T-helper 2 cell treated with Interferon-gamma antibody and Interleukin-4, amounts not matched to agents 5 μg/mL and 100 μg/mL, for 36 hours (primary cell): ENCODE measurements at regions not wholly inside any gene's neighbourhood (a gene's known extent, or its start where the extent isn't known, plus 50 kb on each side); places are given as distances from the start of the nearest gene placed in this dataset.

Experiments
- DNase-seq: peaks from one replicate; pipeline ENCODE4 v3.0.0; 2021; ENCODE audit warnings: low spot score
- H3K27ac Mint-ChIP-seq: one replicate; pipeline ENCODE4 v1.8.0; 2021; ENCODE audit warnings: mild to moderate bottlenecking, mixed read lengths
- H3K27me3 Mint-ChIP-seq: one replicate; pipeline ENCODE4 v1.8.0; 2021; ENCODE audit warnings: low read depth, mixed read lengths
- H3K36me3 Mint-ChIP-seq: one replicate; pipeline ENCODE4 v1.8.0; 2021; ENCODE audit warnings: low read depth, mixed read lengths
- H3K4me1 Mint-ChIP-seq: one replicate; pipeline ENCODE4 v1.8.0; 2021; ENCODE audit warnings: low read depth, mixed read lengths
- H3K4me3 Mint-ChIP-seq: one replicate; pipeline ENCODE4 v1.8.0; 2022; ENCODE audit warnings: mild to moderate bottlenecking, moderate library complexity, mixed read lengths
- H3K9me3 Mint-ChIP-seq: one replicate; pipeline ENCODE4 v1.8.0; 2021; ENCODE audit warnings: mixed read lengths

DNA sequence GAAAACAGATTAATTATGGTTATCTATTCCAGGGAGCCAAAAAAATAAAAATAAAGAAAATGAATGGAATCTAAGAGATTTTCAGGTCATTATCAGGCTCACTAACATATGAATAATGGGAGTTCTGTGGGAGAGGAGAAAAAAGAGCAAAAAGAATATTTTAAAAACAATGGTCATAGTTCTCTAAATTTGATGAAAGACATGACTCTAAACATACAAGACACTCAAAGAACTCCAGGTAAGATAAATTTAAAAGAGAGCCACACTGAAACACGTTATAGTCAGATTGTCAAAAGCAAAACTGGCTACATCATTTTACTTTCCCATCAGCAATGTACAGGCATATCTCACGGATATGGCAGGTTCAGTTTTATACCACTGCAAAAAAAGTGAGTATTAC lies 520.0 kb downstream of the ANKRD50 start:
- Mint-ChIP-seq H3K9me3 (no peaks in the 10 kb centered on the region), H3K27me3 (no peaks in the 10 kb centered on the region), H3K4me1 (no peaks in the 10 kb centered on the region), H3K27ac (no peak overlapping the region), H3K36me3 (no peaks in the 10 kb centered on the region), H3K4me3 (no peak overlapping the region)
- DNase-seq, result no peak

DNA sequence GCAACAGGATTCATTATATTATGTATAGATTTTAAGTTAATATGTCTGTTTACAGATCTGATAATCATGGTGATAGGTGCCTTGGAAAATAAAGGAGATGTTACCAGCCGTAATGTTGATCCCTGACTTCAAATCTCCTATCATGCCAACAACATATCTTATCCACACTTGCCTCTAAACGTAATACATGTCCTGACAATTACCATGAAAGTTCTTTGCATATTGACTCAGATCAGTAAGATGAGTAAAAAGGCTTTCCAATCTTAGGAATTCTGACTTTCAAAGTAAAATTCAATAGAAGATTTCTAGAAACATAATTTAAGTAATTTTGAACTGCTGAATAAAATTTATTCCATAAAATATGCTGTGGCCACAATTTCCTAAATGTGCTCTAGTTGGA lies 513.3 kb downstream of the ANKRD50 start:
- H3K27me3 Mint-ChIP-seq, result no peaks in the 10 kb centered on the region
- no peaks in the 10 kb centered on the region for H3K36me3 Mint-ChIP-seq
- H3K4me3 Mint-ChIP-seq, result no peak overlapping the region
- DNase-seq, result no peak
- H3K4me1 Mint-ChIP-seq, result no peaks in the 10 kb centered on the region
- H3K27ac Mint-ChIP-seq, result no peak overlapping the region
- H3K9me3 Mint-ChIP-seq, result no peaks in the 10 kb centered on the region

DNA sequence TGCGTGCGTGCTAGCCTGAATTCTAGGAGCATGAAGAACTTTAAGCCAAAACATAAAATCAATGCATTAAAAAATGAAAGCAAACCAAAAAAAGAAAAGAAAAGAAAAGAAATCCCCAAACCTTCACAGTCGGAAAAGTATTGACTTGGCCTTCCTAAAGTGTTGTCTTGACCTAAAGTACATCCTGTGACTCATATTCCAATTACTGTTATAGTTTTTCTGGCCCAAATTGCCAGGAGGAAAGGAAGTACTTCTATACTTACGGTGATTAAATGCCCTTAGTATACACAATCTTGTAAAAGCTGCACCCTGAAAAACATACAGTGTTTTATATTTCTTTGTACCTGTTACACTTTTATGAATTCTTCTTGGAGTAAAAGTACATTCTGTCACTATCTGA lies 512.8 kb downstream of the ANKRD50 start:
- Mint-ChIP-seq H3K27ac (no peak overlapping the region), H3K36me3 (no peaks in the 10 kb centered on the region), H3K27me3 (no peaks in the 10 kb centered on the region), H3K9me3 (no peaks in the 10 kb centered on the region), H3K4me1 (no peaks in the 10 kb centered on the region), H3K4me3 (no peak overlapping the region)
- DNase-seq, result no peak

DNA sequence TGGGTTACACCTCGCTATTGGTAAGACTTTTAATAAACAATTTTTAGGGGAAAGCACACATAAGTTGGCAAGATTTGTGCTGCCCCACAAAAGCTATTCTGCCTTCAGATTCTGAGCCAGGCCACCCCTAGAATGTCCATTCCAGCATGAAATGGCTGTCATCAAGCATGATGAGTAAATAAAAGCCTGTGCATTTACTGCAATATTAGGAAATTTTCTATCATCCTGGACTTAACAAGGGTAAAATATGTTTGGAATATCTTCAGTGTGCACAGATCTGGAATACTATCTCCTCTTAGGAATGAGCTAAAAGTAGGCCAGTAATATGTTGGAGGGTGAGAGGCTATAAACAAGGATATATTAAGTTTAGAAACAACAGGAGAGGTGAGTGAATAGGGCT lies 510.9 kb downstream of the ANKRD50 start:
- no peaks in the 10 kb centered on the region for H3K4me1 Mint-ChIP-seq
- H3K27ac Mint-ChIP-seq, result no peak overlapping the region
- no peaks in the 10 kb centered on the region for H3K9me3 Mint-ChIP-seq
- H3K27me3 Mint-ChIP-seq, result no peaks in the 10 kb centered on the region
- DNase-seq, result no peak
- H3K4me3 Mint-ChIP-seq, result no peak overlapping the region
- no peaks in the 10 kb centered on the region for H3K36me3 Mint-ChIP-seq

DNA sequence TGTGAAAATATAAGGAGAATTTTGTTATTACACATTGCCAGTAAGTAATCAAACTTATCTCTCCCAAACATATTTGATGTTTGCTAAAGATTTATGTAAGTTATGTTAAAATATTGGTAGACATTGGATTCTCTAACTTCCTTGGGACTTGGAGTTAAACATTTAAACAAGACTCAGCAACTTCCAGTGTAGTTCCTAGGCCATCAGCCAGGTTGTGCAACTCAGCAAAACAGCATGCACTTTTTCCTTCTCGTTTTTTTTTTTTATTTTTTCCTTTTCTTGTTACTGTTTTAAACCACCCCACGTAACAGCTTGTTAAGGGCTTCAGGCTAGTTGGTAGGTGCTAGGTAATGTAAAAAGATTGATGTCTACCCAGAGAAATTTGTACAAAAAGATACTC lies 510.4 kb downstream of the ANKRD50 start:
- H3K27ac Mint-ChIP-seq, result no peak overlapping the region
- H3K36me3 Mint-ChIP-seq, result no peaks in the 10 kb centered on the region
- H3K4me1 Mint-ChIP-seq, result no peaks in the 10 kb centered on the region
- no peaks in the 10 kb centered on the region for H3K27me3 Mint-ChIP-seq
- no peaks in the 10 kb centered on the region for H3K9me3 Mint-ChIP-seq
- no peak overlapping the region for H3K4me3 Mint-ChIP-seq
- no peak for DNase-seq

DNA sequence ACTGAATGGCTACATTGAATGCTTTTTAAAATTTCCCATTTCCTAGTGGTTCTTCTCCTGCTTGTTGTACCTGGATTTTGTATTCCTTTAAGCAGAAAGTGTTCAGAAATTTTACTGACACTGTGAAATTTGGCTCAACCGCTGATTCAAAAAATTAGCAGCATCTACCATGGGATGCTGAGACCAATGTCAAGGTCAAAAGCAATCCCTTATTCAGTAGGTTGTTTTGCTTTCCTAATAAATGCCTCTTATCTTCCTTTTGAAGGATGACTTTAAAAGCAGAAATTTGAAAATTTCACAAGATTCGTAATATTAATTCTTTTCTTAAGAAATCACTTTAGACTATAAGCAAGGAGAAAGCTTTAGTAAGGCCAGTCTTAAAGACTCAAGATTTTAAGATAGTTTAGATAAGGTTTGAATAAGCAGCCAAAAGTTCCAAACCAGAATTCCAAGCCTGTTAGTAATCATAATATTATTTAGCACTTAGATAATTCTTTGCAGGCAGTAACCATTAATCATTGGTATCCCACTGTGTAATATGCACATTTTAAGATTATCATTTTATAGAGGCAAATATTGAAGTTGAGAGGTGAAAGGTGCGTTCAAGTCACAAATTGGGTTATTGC lies 508.8 kb downstream of the ANKRD50 start:
- DNase-seq, result no peak
- Mint-ChIP-seq H3K27ac (no peak overlapping the region), H3K4me3 (no peak overlapping the region)

GRCh38 chr4:124206779-124207605 lies 505.5 kb downstream of the ANKRD50 start:
- Mint-ChIP-seq H3K9me3 (no peaks in the 10 kb centered on the region), H3K27me3 (no peaks in the 10 kb centered on the region), H3K4me3 (no peak overlapping the region), H3K4me1 (no peaks in the 10 kb centered on the region), H3K36me3 (no peaks in the 10 kb centered on the region), H3K27ac (no peak overlapping the region)
- DNase-seq, result no peak

More for the DNA sequence above, 508.8 kb downstream of the ANKRD50 start:
- Mint-ChIP-seq H3K4me1 (no peaks in the 10 kb centered on the region), H3K27me3 (no peaks in the 10 kb centered on the region), H3K36me3 (no peaks in the 10 kb centered on the region), H3K9me3 (no peaks in the 10 kb centered on the region)

DNA sequence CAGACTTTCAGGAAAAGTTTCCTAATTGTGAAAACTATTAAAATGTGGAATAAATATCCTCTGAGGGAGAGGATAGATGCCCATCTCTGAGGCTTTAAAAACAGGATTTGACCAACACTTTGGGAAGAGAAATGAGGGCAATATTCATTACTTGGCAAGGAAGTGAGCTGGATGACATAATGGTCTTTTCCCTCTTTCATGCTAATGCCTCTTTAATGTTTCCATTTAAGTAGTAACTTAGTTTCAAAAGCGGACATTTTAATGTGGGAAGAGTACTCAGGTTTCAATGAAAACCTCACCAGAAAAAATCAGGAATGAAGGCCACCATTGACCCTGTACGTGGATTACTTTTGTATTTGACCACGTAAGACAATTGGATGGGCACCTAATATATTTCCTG lies 503.3 kb downstream of the ANKRD50 start:
- Mint-ChIP-seq H3K9me3 (no peaks in the 10 kb centered on the region), H3K4me3 (no peak overlapping the region), H3K27me3 (no peaks in the 10 kb centered on the region), H3K36me3 (no peaks in the 10 kb centered on the region), H3K27ac (no peak overlapping the region), H3K4me1 (no peaks in the 10 kb centered on the region)
- DNase-seq, result no peak

DNA sequence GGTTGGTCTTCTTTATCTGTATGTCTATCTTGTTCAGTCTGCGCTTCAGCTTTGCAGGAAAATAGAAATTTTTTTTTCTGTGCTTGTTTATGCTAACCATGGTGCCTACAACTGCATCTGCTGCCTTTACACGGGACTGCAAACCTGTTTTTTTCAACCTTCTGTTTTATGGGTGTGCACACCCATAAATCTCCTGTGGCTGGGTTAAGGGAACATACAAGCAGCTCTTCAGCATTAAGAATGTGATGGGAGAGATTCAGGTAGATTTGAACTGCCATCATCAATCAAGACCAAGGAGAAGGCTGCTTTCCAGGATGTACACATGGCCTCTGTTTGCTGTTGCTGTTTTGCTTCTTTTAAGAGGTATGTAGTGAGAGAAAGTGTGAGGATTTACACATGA lies 502.9 kb downstream of the ANKRD50 start:
- no peaks in the 10 kb centered on the region for H3K9me3 Mint-ChIP-seq
- DNase-seq, result no peak
- H3K36me3 Mint-ChIP-seq, result no peaks in the 10 kb centered on the region
- no peak overlapping the region for H3K4me3 Mint-ChIP-seq
- H3K4me1 Mint-ChIP-seq, result no peaks in the 10 kb centered on the region
- H3K27me3 Mint-ChIP-seq, result no peaks in the 10 kb centered on the region
- H3K27ac Mint-ChIP-seq, result no peak overlapping the region

DNA sequence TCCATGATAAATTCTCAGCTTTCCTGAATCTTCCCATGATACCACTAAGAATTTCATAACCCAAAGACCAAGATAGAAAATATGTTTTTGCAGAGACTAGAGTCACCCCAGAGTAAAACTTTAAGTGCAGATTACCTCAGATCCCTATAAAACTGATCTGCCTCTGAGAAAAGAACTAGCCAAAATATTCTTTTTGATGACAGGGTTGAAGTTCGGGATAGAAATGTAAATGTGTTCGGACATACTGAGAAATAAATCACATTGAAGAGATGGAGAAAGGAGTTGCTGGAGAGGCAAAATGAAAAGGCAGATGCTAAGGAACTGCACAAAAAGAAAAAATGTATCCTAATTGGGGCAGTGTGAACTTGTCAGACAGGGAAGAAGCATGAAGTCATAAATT lies 501.8 kb downstream of the ANKRD50 start:
- Mint-ChIP-seq H3K27ac (no peak overlapping the region), H3K4me3 (no peak overlapping the region), H3K4me1 (no peaks in the 10 kb centered on the region), H3K36me3 (no peaks in the 10 kb centered on the region), H3K27me3 (no peaks in the 10 kb centered on the region), H3K9me3 (no peaks in the 10 kb centered on the region)
- no peak for DNase-seq

DNA sequence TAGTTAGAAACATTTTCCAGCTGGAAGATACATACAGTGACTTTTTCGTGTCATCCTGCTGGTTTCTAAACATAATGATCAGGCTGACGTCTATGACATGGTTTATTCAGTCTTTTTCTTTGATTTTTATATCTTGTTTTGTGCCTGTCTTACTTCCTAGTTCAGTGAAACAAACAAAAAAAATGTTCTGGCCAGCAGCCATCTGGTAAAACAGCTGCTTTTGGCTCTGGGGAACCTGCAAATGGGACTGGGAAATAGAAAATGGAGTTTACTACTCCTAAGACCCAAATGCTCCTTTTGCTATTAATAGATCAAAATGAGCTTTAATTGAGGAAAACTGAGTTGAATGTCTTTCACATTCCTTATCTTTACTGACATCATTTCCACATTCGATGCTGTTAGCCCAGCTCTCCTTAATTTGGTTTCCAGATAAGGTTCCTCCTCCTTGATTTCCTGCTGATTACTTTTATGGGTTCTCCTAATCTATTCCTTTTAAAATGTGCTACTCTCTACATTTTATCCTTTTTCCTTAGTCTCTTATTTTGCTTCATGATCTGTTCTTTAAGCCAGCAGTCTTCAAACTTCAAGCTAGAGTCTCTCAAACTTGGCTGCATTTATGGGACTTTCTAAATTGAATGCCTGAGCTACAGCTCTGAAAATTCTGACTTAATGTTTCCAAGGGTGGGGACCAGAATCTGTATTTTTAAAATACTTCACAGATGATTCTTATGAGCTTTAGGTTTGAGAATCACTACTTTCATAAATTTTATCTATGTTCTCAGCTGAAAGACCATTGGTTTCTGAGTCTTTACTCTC lies 499.5 kb downstream of the ANKRD50 start:
- Mint-ChIP-seq H3K9me3 (no peaks in the 10 kb centered on the region), H3K36me3 (no peaks in the 10 kb centered on the region), H3K27me3 (no peaks in the 10 kb centered on the region), H3K27ac (no peak overlapping the region), H3K4me3 (no peak overlapping the region), H3K4me1 (no peaks in the 10 kb centered on the region)
- no peak for DNase-seq

- Mint-ChIP-seq H3K36me3 (no peaks in the 10 kb centered on the region), H3K27ac (no peak overlapping the region), H3K4me1 (no peaks in the 10 kb centered on the region), H3K4me3 (no peak overlapping the region), H3K27me3 (no peaks in the 10 kb centered on the region), H3K9me3 (no peaks in the 10 kb centered on the region)
- no peak for DNase-seq
Measured at GRCh38 chr4:124219389-124219788, 493.1 kb downstream of the ANKRD50 start.

- no peaks in the 10 kb centered on the region for H3K9me3 Mint-ChIP-seq
- H3K36me3 Mint-ChIP-seq, result no peaks in the 10 kb centered on the region
- no peaks in the 10 kb centered on the region for H3K4me1 Mint-ChIP-seq
- no peak for DNase-seq
- H3K4me3 Mint-ChIP-seq, result no peak overlapping the region
- no peak overlapping the region for H3K27ac Mint-ChIP-seq
- no peaks in the 10 kb centered on the region for H3K27me3 Mint-ChIP-seq
Measured at GRCh38 chr4:124224256-124224655, 488.3 kb downstream of the ANKRD50 start.

DNA sequence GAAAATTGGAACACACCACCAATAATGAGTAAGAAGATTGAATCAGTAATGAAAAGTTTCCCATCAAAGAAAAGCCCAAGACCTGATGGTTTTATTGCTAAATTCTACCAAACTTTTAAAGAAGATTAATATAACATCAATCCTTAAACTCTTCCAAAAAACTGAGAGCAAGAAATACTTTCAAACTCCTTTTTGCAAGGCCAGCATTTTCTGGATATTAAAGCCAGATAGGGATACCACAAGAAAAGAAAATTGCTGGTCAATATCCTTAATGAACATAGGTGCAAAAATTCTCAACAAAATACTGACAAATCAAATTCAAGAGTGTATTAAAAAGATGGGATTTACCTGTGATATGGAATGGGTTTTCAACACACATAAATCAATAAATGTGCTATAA lies 484.6 kb downstream of the ANKRD50 start:
- Mint-ChIP-seq H3K4me3 (no peak overlapping the region), H3K27ac (no peak overlapping the region), H3K4me1 (no peaks in the 10 kb centered on the region), H3K36me3 (no peaks in the 10 kb centered on the region), H3K9me3 (no peaks in the 10 kb centered on the region), H3K27me3 (no peaks in the 10 kb centered on the region)
- no peak for DNase-seq
